Nephron (organoid): ENCODE measurements at regions not wholly inside any gene's neighbourhood (a gene's known extent, or its start where the extent isn't known, plus 50 kb on each side); places are given as distances from the start of the nearest gene placed in this dataset.

Experiments used
- H3K27ac Mint-ChIP-seq, 3 experiments: 2 replicates each; pipeline ENCODE4 v1.8.0; 2020; ENCODE audit warnings: mixed read lengths in 3 of 3, mild to moderate bottlenecking in 2 of 3, moderate library complexity in 1 of 3
- H3K27me3 Mint-ChIP-seq: 2 replicates; pipeline ENCODE4 v1.8.0; 2021; ENCODE audit warnings: low read depth, mild to moderate bottlenecking, moderate library complexity, mixed read lengths
- H3K36me3 Mint-ChIP-seq: 2 replicates; pipeline ENCODE4 v1.8.0; 2020; ENCODE audit warnings: low read depth, mixed read lengths
- H3K4me1 Mint-ChIP-seq: 2 replicates; pipeline ENCODE4 v1.8.0; 2020; ENCODE audit warnings: mixed read lengths
- H3K4me3 Mint-ChIP-seq, 3 experiments: 2 replicates each; pipeline ENCODE4 v1.8.0; 2020; ENCODE audit warnings: mild to moderate bottlenecking in 3 of 3, mixed read lengths in 3 of 3, moderate library complexity in 2 of 3
- H3K9me3 Mint-ChIP-seq: 2 replicates; pipeline ENCODE4 v1.8.0; 2020; ENCODE audit warnings: mixed read lengths
- TF ChIP-seq, protein P1 (sequence below), 3 experiments: fragments of 200-600 bp; sonication (generic); IDR thresholded peaks; one replicate each; pipeline ENCODE4 v1.5.0; 2021; ENCODE audit warnings: antibody characterized with exemption in 3 of 3; ENCODE audit not compliant: unreplicated experiment in 3 of 3

DNA sequence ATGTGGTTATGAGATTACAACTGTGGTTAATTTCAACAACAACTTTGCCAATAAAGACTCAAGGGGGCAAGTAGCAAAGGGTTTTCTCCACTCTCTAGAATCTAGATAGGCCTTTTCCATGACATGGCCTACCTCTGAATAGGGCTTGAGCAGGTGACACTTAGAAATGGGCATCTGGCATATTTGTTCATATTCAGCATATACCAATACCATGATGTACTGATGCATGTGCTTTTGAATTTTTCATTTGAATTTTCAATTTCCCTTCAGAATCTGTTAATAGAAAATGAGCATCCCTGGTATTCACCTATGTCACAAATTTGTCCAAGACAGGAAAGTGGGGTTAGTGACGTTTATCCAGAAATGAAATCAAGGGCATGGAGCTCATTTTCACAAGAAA, 757.5 kb upstream of the NRSN1 start:
- peaks cover 2% of the 10 kb centered on the region for H3K36me3 Mint-ChIP-seq

DNA sequence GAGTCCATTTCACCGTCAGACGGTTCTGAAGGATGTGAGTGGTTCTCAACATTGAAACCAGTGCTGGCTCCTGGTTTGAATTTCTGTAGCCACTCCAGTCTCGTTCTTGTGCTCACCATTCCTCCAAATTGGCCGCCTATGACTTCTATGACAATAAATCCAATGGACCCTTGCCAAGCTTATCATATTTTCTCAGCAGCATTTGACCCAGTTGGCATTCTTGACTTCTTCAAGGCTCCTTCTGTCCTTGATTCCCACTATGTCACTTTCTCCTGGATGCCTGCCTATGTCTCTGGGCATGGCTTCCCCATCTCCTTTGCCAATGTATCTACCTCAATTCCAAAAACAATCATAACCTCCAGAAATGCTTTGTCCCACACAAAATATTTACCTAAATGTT, 756.0 kb upstream of the NRSN1 start:
- Mint-ChIP-seq H3K27ac (no peak overlapping the region), H3K27me3 (no peaks in the 10 kb centered on the region), H3K9me3 (peaks cover 15% of the 10 kb centered on the region), H3K4me3 (no peak overlapping the region), H3K4me1 (no peaks in the 10 kb centered on the region), H3K36me3 (no peaks in the 10 kb centered on the region)
- TF ChIP-seq, protein P1, sequence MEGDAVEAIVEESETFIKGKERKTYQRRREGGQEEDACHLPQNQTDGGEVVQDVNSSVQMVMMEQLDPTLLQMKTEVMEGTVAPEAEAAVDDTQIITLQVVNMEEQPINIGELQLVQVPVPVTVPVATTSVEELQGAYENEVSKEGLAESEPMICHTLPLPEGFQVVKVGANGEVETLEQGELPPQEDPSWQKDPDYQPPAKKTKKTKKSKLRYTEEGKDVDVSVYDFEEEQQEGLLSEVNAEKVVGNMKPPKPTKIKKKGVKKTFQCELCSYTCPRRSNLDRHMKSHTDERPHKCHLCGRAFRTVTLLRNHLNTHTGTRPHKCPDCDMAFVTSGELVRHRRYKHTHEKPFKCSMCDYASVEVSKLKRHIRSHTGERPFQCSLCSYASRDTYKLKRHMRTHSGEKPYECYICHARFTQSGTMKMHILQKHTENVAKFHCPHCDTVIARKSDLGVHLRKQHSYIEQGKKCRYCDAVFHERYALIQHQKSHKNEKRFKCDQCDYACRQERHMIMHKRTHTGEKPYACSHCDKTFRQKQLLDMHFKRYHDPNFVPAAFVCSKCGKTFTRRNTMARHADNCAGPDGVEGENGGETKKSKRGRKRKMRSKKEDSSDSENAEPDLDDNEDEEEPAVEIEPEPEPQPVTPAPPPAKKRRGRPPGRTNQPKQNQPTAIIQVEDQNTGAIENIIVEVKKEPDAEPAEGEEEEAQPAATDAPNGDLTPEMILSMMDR (IDR thresholded peaks at IDR 0.05; ENCODE audit: unreplicated experiment in 3 of 3): no peak

More for the DNA sequence above, 757.5 kb upstream of the NRSN1 start:
- Mint-ChIP-seq H3K27me3 (no peaks in the 10 kb centered on the region), H3K27ac (no peak overlapping the region), H3K9me3 (peaks cover 18% of the 10 kb centered on the region), H3K4me1 (no peaks in the 10 kb centered on the region), H3K4me3 (no peak overlapping the region)
- TF ChIP-seq, protein P1 (IDR thresholded peaks at IDR 0.05; ENCODE audit: unreplicated experiment in 3 of 3): no peak

DNA sequence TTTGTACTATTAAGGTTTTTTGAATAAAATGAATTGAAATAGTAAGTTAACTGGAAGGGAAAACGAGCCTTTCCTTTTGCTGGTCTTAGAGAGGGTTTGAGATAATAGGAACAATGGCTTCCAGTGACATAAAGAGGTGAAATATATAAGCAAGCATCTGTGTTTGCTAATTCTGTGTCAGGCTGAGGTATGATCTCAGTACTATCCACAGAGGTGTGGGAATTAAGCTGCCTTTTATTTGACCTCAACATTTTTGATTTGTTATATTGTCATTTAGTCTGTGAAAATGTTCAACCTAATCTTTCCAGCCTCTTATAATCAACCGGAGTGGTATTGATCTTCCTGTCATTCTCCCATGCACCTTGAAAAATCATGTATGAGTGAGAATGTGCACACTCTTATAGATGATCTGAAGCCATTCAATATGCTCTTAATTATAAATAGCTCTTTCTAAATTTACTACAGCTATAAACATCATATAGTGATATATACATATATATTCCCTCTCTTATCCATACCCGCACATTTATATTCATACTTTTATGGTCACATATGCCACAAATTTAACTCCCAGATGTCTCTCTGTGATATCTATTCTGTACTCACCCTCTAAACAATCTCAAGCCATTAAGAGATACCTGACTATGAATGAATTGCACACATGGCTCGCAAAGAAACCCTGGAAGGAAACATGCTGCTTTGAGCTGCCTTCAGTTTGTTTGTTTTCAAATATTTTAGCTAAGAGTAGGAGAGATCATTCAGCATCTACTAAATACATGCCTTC, 754.7 kb upstream of the NRSN1 start:
- Mint-ChIP-seq H3K4me1 (no peaks in the 10 kb centered on the region), H3K36me3 (no peaks in the 10 kb centered on the region), H3K9me3 (peaks cover 8% of the 10 kb centered on the region), H3K4me3 (no peak overlapping the region), H3K27me3 (no peaks in the 10 kb centered on the region), H3K27ac (no peak overlapping the region)
- TF ChIP-seq, protein P1 (IDR thresholded peaks at IDR 0.05; ENCODE audit: unreplicated experiment in 3 of 3): no peak

DNA sequence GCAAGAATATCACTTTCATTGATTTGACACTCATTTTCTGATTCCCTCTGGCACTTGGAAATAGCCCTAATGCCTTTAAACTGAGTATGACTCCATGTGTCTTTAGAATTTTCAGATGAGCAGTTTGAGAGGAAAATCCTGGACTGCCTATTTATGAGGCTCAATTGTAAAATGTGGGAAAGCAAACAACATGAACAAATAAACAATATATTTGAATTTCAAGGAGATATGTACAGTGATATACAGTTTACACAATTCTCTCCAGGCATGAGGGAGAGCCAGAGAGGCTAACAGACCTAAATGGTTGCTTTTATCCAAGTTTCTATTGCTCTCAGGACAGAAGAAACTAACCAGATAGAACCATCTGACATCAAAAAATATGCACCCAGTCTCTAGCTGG, 748.2 kb upstream of the NRSN1 start:
- Mint-ChIP-seq H3K36me3 (no peaks in the 10 kb centered on the region), H3K27ac (no peak overlapping the region), H3K4me3 (no peak overlapping the region), H3K27me3 (no peaks in the 10 kb centered on the region), H3K4me1 (no peaks in the 10 kb centered on the region), H3K9me3 (no peaks in the 10 kb centered on the region)
- TF ChIP-seq, protein P1 (IDR thresholded peaks at IDR 0.05; ENCODE audit: unreplicated experiment in 3 of 3): no peak

DNA sequence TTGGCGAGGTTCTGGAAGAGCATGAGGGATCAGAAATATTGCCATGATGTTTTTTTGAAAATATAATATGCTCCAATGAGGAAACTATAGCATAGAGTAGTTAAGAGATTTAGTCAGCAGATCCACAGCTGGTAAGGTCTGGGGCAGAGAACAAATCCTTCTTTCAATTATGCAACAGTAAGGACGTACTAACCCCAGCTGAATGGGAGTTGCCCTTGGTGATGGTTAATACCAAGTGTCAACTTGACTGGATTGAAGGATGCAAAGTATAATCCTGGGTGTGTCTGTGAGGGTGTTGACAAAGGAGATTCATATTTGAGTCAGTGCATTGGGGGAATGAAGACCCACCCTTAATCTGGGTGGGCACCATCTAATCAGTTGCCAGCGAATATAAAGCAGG, 745.5 kb upstream of the NRSN1 start:
- TF ChIP-seq, protein P1 (IDR thresholded peaks at IDR 0.05; ENCODE audit: unreplicated experiment in 3 of 3): no peak
- H3K27ac Mint-ChIP-seq: no peak overlapping the region
- H3K9me3 Mint-ChIP-seq: no peaks in the 10 kb centered on the region
- no peaks in the 10 kb centered on the region for H3K36me3 Mint-ChIP-seq
- no peak overlapping the region for H3K4me3 Mint-ChIP-seq
- H3K4me1 Mint-ChIP-seq: no peaks in the 10 kb centered on the region
- H3K27me3 Mint-ChIP-seq: no peaks in the 10 kb centered on the region
